Central memory CD8-positive, alpha-beta T cell (primary cell): ENCODE measurements at regions not wholly inside any gene's neighbourhood (a gene's known extent, or its start where the extent isn't known, plus 50 kb on each side); places are given as distances from the start of the nearest gene placed in this dataset.

Source experiments
- ATAC-seq: fragments of 150-1000 bp; cut with Tn5 transposase; replicated peaks from 2 replicates; pipeline ENCODE4 v1.10.0; 2022; ENCODE audit warnings: mild to moderate bottlenecking, moderate FRiP score, moderate number of reproducible peaks; ENCODE audit not compliant: poor library complexity, severe bottlenecking; ENCODE audit errors: extremely low read depth
- DNase-seq, 2 donors: peaks; one replicate each; pipeline ENCODE4 v3.0.0; 2021; ENCODE audit warnings: low spot score in 2 of 2
- H3K27ac Mint-ChIP-seq: one replicate; pipeline ENCODE4 v1.8.0; 2022; ENCODE audit warnings: low read depth, mild to moderate bottlenecking, moderate library complexity, mixed read lengths
- H3K27me3 Mint-ChIP-seq: one replicate; pipeline ENCODE4 v1.8.0; 2022; ENCODE audit warnings: mixed read lengths
- H3K36me3 Mint-ChIP-seq: one replicate; pipeline ENCODE4 v1.8.0; 2022; ENCODE audit warnings: mild to moderate bottlenecking, moderate library complexity, mixed read lengths; ENCODE audit not compliant: insufficient read depth
- H3K4me1 Mint-ChIP-seq: one replicate; pipeline ENCODE4 v1.8.0; 2022; ENCODE audit warnings: mixed read lengths
- H3K4me3 Mint-ChIP-seq: one replicate; pipeline ENCODE4 v1.8.0; 2022; ENCODE audit warnings: mild to moderate bottlenecking, moderate library complexity, mixed read lengths
- H3K9me3 Mint-ChIP-seq: one replicate; pipeline ENCODE4 v1.8.0; 2022; ENCODE audit warnings: mixed read lengths

DNA sequence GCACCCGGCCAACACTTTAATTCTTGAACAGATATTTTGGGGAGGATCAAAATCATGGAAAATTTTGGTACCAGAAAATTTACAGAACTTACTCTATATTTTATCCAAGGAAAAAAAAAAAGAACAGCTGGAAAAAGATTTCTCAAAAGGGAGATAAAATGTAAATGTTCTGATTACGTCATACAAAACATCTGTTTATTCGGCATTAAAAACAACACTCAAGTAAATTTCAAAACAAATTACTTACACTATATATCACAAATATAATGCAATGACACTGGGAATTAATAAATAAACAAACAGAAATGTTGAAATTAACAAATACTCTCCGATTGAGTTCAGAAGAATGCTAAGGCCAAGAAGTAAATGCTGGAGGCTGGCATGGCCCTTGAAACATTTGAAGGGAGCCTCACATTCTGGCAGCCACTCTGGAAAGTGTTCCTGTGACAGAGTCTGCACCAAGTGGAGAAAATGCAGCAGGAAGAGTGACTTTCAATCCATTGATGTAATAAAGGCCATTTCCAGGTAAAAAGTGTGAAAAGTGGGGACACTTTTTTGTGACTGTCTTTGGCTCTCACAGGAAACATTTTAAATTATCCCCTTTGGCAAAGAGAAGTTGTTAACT lies 486.0 kb upstream of the CTSO start:
- ATAC-seq (no peak), DNase-seq (no peak)
- H3K9me3 Mint-ChIP-seq = peaks cover 14% of the 10 kb centered on the region
- no peaks in the 10 kb centered on the region for H3K4me1 Mint-ChIP-seq
- no peaks in the 10 kb centered on the region for H3K27me3 Mint-ChIP-seq
- H3K27ac Mint-ChIP-seq = no peak overlapping the region
- no peak overlapping the region for H3K4me3 Mint-ChIP-seq
- no peaks in the 10 kb centered on the region for H3K36me3 Mint-ChIP-seq

DNA sequence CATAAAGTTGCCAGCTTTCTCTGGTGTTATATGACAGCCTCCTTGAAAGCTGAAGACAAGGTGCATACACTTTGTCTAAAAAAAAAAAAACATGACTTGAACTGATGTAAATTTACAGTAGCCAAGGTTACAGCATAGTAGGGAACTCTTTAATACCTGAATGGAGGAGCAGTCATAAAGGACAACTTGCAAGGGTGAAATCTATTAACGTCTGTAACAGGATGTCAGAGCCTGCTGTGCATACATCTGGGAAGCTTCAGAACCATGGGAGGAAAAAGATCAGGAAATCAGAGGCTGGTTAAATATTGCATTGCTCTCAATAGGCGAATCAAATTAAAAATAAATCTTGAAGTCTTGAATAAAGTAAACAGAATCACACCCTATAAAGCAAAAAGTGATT lies 484.0 kb upstream of the CTSO start:
- DNase-seq (no peak), ATAC-seq (no peak)
- H3K4me3 Mint-ChIP-seq = no peak overlapping the region
- H3K27me3 Mint-ChIP-seq = no peaks in the 10 kb centered on the region
- H3K36me3 Mint-ChIP-seq = no peaks in the 10 kb centered on the region
- peaks cover 17% of the 10 kb centered on the region for H3K9me3 Mint-ChIP-seq
- no peak overlapping the region for H3K27ac Mint-ChIP-seq
- H3K4me1 Mint-ChIP-seq = no peaks in the 10 kb centered on the region

DNA sequence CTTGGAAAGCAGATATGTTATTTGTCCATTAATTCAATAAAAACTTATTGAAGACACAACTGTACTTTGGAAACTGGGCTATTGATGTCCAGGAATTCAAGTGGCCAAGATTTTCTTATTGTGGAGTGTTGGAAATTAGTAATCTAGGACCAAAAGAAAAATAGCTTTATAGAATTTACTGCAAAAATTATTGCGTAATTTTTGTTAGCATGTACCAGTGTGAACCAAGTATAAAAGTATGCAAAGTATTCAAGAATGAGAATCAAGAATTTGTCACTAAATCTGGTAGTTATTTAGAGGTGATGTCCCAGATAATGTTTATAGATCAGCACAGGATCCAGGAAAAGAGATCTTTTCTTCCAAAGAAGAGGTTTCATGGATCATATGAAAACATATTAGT lies 468.9 kb upstream of the CTSO start:
- no peak for ATAC-seq
- DNase-seq = no peak
- Mint-ChIP-seq H3K4me1 (no peaks in the 10 kb centered on the region), H3K9me3 (peaks cover 6% of the 10 kb centered on the region), H3K4me3 (no peak overlapping the region), H3K27ac (no peak overlapping the region), H3K27me3 (no peaks in the 10 kb centered on the region), H3K36me3 (no peaks in the 10 kb centered on the region)

DNA sequence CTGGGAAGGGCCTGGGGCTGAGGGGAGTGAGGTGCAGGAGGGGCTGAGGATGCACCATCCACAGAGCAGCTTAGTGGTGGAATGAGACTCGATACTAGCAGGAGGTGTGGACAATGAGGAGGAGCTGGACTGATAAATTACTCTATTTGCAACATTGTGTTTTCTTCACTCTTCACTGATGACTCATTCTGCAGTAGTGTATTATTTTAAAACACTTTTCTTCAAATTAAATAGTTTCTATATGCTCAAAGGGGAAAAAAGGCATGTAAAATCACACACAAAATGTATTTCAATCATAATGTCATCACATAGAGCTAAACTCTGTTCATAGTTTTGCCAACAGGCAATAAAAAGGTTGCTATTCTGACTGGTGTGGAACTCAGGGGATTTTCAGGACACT lies 467.0 kb upstream of the CTSO start:
- no peak for DNase-seq
- no peak for ATAC-seq
- Mint-ChIP-seq H3K27ac (no peak overlapping the region), H3K4me1 (no peaks in the 10 kb centered on the region), H3K36me3 (no peaks in the 10 kb centered on the region), H3K27me3 (no peaks in the 10 kb centered on the region), H3K9me3 (peaks cover 14% of the 10 kb centered on the region), H3K4me3 (no peak overlapping the region)

DNA sequence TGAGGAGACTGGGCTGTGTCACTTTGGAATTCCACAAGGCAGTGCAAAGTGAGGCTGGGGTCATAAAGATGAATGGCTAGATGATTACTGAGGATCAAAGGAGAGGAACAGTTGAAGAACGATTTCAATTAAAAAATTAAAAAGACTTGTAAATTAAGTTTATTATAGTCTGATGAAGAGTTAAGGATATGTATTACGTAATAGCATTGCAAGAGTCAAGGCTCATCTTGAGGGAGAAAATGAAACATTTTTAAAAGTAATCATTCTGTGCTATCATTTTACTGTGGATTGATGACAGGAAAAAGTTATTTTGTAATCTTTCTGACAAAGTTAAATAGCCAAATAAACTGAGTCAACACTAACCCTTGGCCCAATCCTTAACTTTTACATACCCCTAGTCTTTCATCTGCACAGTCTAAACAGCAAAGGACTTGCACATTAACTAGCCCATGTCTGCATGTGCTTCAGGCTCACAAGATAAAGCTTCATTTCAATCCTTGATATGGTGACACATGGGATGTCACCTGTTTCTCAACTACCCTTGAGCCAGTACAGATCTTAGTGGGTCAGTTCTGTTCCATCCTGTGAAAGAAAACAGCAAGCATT lies 465.5 kb upstream of the CTSO start:
- Mint-ChIP-seq H3K4me3 (no peak overlapping the region), H3K27me3 (no peaks in the 10 kb centered on the region), H3K27ac (no peak overlapping the region), H3K36me3 (no peaks in the 10 kb centered on the region), H3K9me3 (peaks cover 17% of the 10 kb centered on the region), H3K4me1 (no peaks in the 10 kb centered on the region)
- DNase-seq = no peak
- ATAC-seq = no peak

DNA sequence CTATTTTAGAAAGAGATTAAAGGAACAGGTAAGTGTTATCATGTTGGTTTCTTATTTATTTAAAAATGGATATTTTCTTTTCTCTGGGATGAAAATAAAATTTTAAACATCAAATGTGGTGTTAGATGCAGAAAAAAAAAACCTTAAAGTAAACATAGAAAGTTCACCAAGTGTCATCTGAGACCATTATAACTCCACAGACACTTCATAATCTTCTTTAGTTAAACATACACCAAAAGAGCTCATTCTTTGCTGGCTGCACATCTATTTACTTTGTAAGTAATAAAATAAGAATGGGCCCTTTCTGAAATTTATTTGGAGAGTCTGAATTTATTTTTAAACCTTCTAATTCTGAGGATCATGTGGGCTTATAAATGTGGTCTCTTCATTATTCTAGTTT lies 460.7 kb upstream of the CTSO start:
- Mint-ChIP-seq H3K27me3 (no peaks in the 10 kb centered on the region), H3K27ac (no peak overlapping the region), H3K9me3 (peaks cover 18% of the 10 kb centered on the region), H3K4me1 (no peaks in the 10 kb centered on the region), H3K4me3 (no peak overlapping the region), H3K36me3 (peaks cover 2% of the 10 kb centered on the region)
- DNase-seq = no peak
- ATAC-seq = no peak

DNA sequence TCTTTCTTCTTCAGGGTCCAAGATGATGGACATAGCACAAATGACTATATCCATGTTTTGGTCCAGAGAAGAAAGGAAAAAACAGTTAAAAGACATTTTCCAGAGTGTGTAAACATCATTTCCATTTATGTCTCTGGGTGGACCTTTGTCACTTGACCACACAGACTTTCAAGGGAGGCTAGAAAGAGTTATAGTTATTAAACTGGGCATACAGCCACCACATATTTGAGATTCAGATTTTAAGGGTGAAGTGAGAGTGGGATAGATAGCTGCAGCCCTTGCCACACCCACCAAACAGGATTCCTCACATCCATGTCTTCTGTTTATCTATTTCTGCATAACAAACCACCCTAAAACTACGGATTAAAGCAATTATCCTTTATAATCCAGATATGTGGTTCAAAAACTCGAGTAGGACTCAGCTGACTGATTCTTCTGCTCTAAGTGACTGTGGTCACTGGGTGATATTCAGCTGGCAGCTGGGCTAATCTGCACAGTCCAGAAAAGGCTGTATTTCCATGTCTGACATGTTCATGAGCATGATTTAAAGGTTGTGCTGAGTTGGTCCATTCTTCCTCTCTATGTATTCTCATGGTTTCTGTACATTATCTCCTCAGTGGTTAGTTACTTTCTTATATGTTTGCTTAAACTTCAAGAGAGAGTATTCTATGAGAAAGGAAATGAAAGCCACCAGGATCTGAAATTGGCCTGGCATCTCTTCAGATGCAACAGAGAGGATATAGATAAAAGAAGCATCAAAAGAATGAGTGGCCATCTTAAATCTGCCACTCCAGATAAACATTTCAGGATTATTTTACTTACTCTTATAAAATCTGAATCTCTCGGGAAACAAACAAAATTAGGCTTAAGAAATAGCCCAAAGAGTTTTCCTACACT lies 459.8 kb upstream of the CTSO start:
- H3K4me3 Mint-ChIP-seq = no peak overlapping the region
- H3K36me3 Mint-ChIP-seq = peaks cover 2% of the 10 kb centered on the region
- H3K9me3 Mint-ChIP-seq = peaks cover 18% of the 10 kb centered on the region
- no peaks in the 10 kb centered on the region for H3K4me1 Mint-ChIP-seq
- H3K27ac Mint-ChIP-seq = no peak overlapping the region
- DNase-seq (no peak), ATAC-seq (no peak)
- no peaks in the 10 kb centered on the region for H3K27me3 Mint-ChIP-seq

DNA sequence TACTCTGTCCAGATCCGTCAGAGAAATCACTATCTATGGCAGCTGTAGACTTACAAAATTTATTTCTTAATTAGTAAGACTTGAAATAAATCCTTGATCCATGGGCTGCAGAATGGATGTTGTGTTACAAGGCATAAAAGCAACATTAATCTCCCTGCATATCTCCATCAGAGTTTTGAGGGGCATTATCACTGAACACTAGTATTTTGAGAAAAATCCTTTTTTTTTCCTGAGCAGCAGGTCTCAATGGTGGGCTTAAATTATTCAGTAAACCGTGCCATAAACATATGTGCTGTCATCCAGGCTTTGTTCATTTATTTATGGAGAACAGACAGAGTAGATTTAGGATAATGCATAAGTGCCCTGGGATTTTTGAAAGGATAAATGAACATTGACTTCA lies 457.9 kb upstream of the CTSO start:
- ATAC-seq (no peak), DNase-seq (no peak)
- no peaks in the 10 kb centered on the region for H3K27me3 Mint-ChIP-seq
- H3K27ac Mint-ChIP-seq = no peak overlapping the region
- H3K4me1 Mint-ChIP-seq = no peaks in the 10 kb centered on the region
- H3K36me3 Mint-ChIP-seq = peaks cover 2% of the 10 kb centered on the region
- H3K4me3 Mint-ChIP-seq = no peak overlapping the region
- H3K9me3 Mint-ChIP-seq = peaks cover 13% of the 10 kb centered on the region

DNA sequence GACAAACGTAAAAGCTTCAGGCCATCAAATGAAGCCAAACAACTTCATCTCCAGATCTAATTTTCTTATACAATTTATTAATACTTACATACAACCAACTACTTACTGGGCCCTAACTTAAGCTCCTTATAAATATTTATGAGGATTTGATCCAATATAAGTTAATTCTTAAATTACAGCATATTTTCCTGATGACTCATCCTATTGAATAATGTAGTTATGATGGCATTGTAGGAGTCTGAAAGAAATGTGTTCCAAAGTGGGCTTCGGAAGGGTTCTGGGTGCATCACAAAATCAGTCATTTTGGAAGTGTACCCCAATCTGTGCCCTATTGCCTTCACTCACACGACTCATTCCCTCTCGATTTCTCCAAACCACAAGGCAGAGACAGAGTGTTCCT lies 455.1 kb upstream of the CTSO start:
- DNase-seq (no peak), ATAC-seq (no peak)
- Mint-ChIP-seq H3K36me3 (peaks cover 2% of the 10 kb centered on the region), H3K9me3 (peaks cover 7% of the 10 kb centered on the region), H3K4me1 (no peaks in the 10 kb centered on the region), H3K4me3 (no peak overlapping the region), H3K27me3 (no peaks in the 10 kb centered on the region), H3K27ac (no peak overlapping the region)

DNA sequence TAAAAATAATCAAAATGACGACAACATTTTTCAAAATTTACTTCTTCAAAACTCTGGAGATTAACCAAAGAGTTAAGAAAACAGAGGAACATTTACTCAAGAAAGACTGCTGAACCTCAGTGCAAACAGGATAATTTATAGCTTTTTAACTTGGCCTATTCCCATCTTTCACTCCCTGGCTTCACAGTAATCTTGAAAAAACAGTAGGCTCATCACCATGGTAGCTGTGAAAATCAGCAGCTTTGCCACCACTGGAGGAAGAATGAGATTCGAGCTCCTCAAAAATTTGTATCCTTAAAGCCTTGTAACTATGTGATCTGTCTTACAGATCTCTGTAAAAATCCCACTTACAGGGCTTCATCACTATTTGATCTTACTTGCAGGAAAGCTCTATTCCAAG lies 447.7 kb upstream of the CTSO start:
- H3K27ac Mint-ChIP-seq = no peak overlapping the region
- ATAC-seq (no peak), DNase-seq (no peak)
- H3K4me1 Mint-ChIP-seq = no peaks in the 10 kb centered on the region
- H3K36me3 Mint-ChIP-seq = peaks cover 3% of the 10 kb centered on the region
- no peaks in the 10 kb centered on the region for H3K27me3 Mint-ChIP-seq
- no peaks in the 10 kb centered on the region for H3K9me3 Mint-ChIP-seq
- H3K4me3 Mint-ChIP-seq = no peak overlapping the region

DNA sequence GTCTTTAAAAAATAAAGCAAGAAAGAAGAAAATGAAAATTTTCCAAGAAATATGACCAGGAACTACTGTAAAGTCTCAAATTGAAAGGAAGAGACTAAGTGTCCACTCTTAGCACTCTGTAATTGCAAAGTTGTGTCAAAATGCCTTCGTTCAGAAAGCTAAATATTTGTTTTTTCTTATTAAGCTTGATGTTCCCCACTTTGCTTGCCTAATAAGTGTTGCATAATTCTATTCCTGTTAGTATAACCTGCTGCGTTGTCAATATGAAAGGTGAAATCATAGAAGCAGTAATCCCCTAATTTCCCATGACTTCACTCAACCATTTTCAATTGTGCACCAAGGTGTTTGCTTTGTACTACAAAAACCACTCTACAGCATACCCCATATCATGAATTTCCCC lies 442.9 kb upstream of the CTSO start:
- H3K27me3 Mint-ChIP-seq = no peaks in the 10 kb centered on the region
- H3K4me1 Mint-ChIP-seq = no peaks in the 10 kb centered on the region
- no peak for DNase-seq
- H3K9me3 Mint-ChIP-seq = no peaks in the 10 kb centered on the region
- H3K4me3 Mint-ChIP-seq = no peak overlapping the region
- no peak overlapping the region for H3K27ac Mint-ChIP-seq
- peaks cover 3% of the 10 kb centered on the region for H3K36me3 Mint-ChIP-seq
- no peak for ATAC-seq

DNA sequence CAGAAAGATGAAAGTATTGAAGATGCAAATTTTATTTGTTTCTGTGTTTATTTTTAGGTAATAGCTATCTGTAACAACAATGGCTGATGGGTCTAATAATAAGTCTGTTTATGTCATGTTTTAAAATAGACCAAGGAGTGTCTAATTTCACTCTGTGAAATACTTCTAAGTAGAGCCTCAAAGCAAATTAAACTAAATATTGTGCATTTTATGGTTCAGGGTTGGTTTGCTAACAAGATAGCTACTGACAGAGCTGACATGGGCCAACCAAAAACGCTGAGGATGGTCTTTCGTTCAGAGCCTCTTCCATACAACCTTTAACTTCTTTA lies 437.6 kb upstream of the CTSO start:
- DNase-seq = no peak
- no peak for ATAC-seq
- H3K36me3 Mint-ChIP-seq = no peaks in the 10 kb centered on the region
- no peak overlapping the region for H3K27ac Mint-ChIP-seq
- H3K9me3 Mint-ChIP-seq = peaks cover 8% of the 10 kb centered on the region
- no peak overlapping the region for H3K4me3 Mint-ChIP-seq
- no peaks in the 10 kb centered on the region for H3K4me1 Mint-ChIP-seq
- H3K27me3 Mint-ChIP-seq = no peaks in the 10 kb centered on the region
